ENCODE measurements at regions not wholly inside any gene's neighbourhood (a gene's known extent, or its start where the extent isn't known, plus 50 kb on each side); places are given as distances from the start of the nearest gene placed in this dataset.

DNA sequence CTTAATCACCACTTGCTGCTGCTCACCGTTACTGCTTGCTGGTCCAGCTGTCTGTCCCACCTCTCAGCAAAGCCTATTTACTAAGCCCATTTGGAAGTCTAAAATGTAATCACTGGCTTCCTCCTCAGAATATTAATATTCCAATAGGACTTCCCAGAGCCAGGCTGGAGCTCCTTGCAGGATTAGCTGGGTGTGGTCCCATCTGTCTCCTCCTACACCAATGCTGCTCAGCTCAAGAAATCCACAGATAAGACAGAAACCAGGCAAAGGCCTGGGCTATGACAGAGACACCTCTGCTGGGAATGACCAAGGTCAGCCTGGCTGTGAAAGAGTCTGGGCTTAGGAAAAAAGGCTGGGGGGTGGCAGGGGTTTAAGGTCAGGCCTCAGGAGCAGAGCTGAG lies 317.8 kb downstream of the BUD13 start:
- TF ChIP-seq, protein P1, sequence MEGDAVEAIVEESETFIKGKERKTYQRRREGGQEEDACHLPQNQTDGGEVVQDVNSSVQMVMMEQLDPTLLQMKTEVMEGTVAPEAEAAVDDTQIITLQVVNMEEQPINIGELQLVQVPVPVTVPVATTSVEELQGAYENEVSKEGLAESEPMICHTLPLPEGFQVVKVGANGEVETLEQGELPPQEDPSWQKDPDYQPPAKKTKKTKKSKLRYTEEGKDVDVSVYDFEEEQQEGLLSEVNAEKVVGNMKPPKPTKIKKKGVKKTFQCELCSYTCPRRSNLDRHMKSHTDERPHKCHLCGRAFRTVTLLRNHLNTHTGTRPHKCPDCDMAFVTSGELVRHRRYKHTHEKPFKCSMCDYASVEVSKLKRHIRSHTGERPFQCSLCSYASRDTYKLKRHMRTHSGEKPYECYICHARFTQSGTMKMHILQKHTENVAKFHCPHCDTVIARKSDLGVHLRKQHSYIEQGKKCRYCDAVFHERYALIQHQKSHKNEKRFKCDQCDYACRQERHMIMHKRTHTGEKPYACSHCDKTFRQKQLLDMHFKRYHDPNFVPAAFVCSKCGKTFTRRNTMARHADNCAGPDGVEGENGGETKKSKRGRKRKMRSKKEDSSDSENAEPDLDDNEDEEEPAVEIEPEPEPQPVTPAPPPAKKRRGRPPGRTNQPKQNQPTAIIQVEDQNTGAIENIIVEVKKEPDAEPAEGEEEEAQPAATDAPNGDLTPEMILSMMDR (IDR thresholded peaks at IDR 0.05), result no peak
- no peak for TF ChIP-seq POLR2A (IDR thresholded peaks at IDR 0.05)
